PC-9 (cell line): ENCODE measurements at regions not wholly inside any gene's neighbourhood (a gene's known extent, or its start where the extent isn't known, plus 50 kb on each side); places are given as distances from the start of the nearest gene placed in this dataset.

Experiments used
- BruUV-seq: library from RNA; stranded (reverse); fragments of 400-500 nt; replicated peaks from 2 replicates; lab custom pipeline; 2021; lab: Mats Ljungman, UMichigan
- CTCF ChIA-PET: fragments of 300-600 bp; sonication (Branson Sonifier 250); formaldehyde crosslinking; loops from one replicate; lab custom pipeline; 2022; ENCODE audit warnings: antibody characterized with exemption; lab: Charles Lee
- POLR2A ChIA-PET: fragments of 300-600 bp; sonication (Branson Sonifier 250); formaldehyde crosslinking; loops from one replicate; lab custom pipeline; 2022; ENCODE audit warnings: antibody characterized with exemption; ENCODE audit not compliant: unreplicated experiment; lab: Charles Lee
- DNase-seq, 2 experiments: peaks; one replicate each; pipeline versions ENCODE4 v3.0.0 to v3.0.0-alpha.2; 2015 to 2022; ENCODE audit warnings: mixed read lengths in 1 of 2
- H2AFZ ChIP-seq: fragments of 200-600 bp; sonication (generic); 2 replicates; pipeline ENCODE4 v1.8.1; 2017; ENCODE audit warnings: antibody characterized with exemption
- H3F3A ChIP-seq: fragments of 200-600 bp; sonication (generic); 2 replicates; pipeline ENCODE4 v1.8.1; 2017; ENCODE audit warnings: antibody characterized with exemption, mild to moderate bottlenecking, low read depth; ENCODE audit not compliant: insufficient read depth
- H3K27ac ChIP-seq: fragments of 200-600 bp; sonication (generic); 2 replicates; pipeline ENCODE4 v1.6.1; 2016; ENCODE audit warnings: mixed run types
- H3K27me3 ChIP-seq: fragments of 200-600 bp; sonication (generic); 2 replicates; pipeline ENCODE4 v1.6.1; 2016; ENCODE audit warnings: low read depth, mixed run types; ENCODE audit not compliant: insufficient read depth
- H3K36me3 ChIP-seq: fragments of 200-600 bp; sonication (generic); 2 replicates; pipeline ENCODE4 v1.6.1; 2016; ENCODE audit warnings: low read depth, mixed run types
- H3K4me1 ChIP-seq: fragments of 200-600 bp; sonication (generic); replicated peaks from 2 replicates; pipeline ENCODE4 v1.6.1; 2016; ENCODE audit warnings: mixed run types; ENCODE audit not compliant: insufficient read depth
- H3K4me2 ChIP-seq: fragments of 200-600 bp; sonication (generic); 2 replicates; pipeline ENCODE4 v1.6.1; 2017; ENCODE audit warnings: mixed run types
- H3K4me3 ChIP-seq: fragments of 200-600 bp; sonication (generic); 2 replicates; pipeline ENCODE4 v1.6.1; 2016; ENCODE audit warnings: mixed run types
- H3K79me2 ChIP-seq: fragments of 200-600 bp; sonication (generic); 2 replicates; pipeline ENCODE4 v1.6.1; 2017; ENCODE audit warnings: low read depth, mixed run types
- H3K9me2 ChIP-seq: fragments of 200-600 bp; sonication (generic); 2 replicates; pipeline ENCODE4 v1.8.1; 2017; ENCODE audit warnings: mild to moderate bottlenecking; ENCODE audit not compliant: insufficient read depth
- H3K9me3 ChIP-seq: fragments of 200-600 bp; sonication (generic); 2 replicates; pipeline ENCODE4 v1.8.1; 2016; ENCODE audit warnings: low read depth; ENCODE audit not compliant: insufficient read depth
- H4K20me1 ChIP-seq: fragments of 200-600 bp; sonication (generic); 2 replicates; pipeline ENCODE4 v1.8.1; 2017; ENCODE audit not compliant: insufficient read depth
- CTCF ChIP-seq: fragments of 200-600 bp; sonication (generic); conservative IDR thresholded peaks from 2 replicates; pipeline ENCODE4 v1.6.1; 2017; ENCODE audit warnings: mixed run types, antibody characterized with exemption, mild to moderate bottlenecking, moderate library complexity
- EZH2 ChIP-seq: fragments of 200-600 bp; sonication (generic); IDR thresholded peaks from 2 replicates; pipeline ENCODE4 v1.8.0; 2017; ENCODE audit warnings: antibody characterized with exemption, low read depth
- intact Hi-C: fragments of 100-400 bp; cut with micrococcal nuclease; formaldehyde crosslinking; loops from one replicate; pipeline ENCODE4 v1.10.0; 2022; ENCODE audit not compliant: unreplicated experiment

GRCh38 chr2:103268841-103269498 lies 507.1 kb downstream of the TMEM182 start:
- no TSS peak for BruUV-seq
- intact Hi-C loops = no loop called here
- ChIA-PET CTCF (no interaction called here), POLR2A (no interaction called here)
- Histone ChIP-seq H3K9me2 (no peaks in the 10 kb centered on the region; the same call in 1 of the 2 replicates), H2AFZ (no peak overlapping the region), H3K79me2 (no peaks in the 10 kb centered on the region), H3K4me3 (no peak overlapping the region), H3K4me1 (no peaks in the 10 kb centered on the region), H4K20me1 (no peaks in the 10 kb centered on the region), H3K4me2 (no peak overlapping the region), H3K36me3 (no peaks in the 10 kb centered on the region), H3F3A (no peaks in the 10 kb centered on the region), H3K27me3 (peaks cover 13% of the 10 kb centered on the region; the same call in 1 of the 2 replicates), H3K9me3 (no peaks in the 10 kb centered on the region), H3K27ac (no peak overlapping the region)
- TF ChIP-seq EZH2 (no peak), CTCF (no peak)
- no peak for DNase-seq

GRCh38 chr2:103276869-103277268 lies 515.0 kb downstream of the TMEM182 start:
- H3K27ac ChIP-seq = no peak overlapping the region
- no peak overlapping the region for H2AFZ ChIP-seq
- no peaks in the 10 kb centered on the region for H3K4me1 ChIP-seq
- TF ChIP-seq EZH2 (no peak), CTCF (no peak)
- H3K9me3 ChIP-seq = 0 out of 2 replicates have a peak, but pooled peaks cover 3% of the 10 kb centered on the region
- H3K4me3 ChIP-seq = no peak overlapping the region
- POLR2A ChIA-PET = no interaction called here
- BruUV-seq = no TSS peak
- no peaks in the 10 kb centered on the region; the same call in 1 of the 2 replicates for H3K9me2 ChIP-seq
- no peaks in the 10 kb centered on the region for H3K36me3 ChIP-seq
- peaks cover 13% of the 10 kb centered on the region; the same call in 1 of the 2 replicates for H3K27me3 ChIP-seq
- intact Hi-C loops = no loop called here
- H4K20me1 ChIP-seq = no peaks in the 10 kb centered on the region
- no peaks in the 10 kb centered on the region for H3K79me2 ChIP-seq
- DNase-seq = no peak
- CTCF ChIA-PET = no interaction called here
- H3K4me2 ChIP-seq = no peak overlapping the region
- H3F3A ChIP-seq = no peaks in the 10 kb centered on the region

- DNase-seq = no peak
- TF ChIP-seq EZH2 = no peak
- TF ChIP-seq CTCF = no peak
- Histone ChIP-seq H3K36me3 (no peaks in the 10 kb centered on the region), H3K79me2 (no peaks in the 10 kb centered on the region), H4K20me1 (no peaks in the 10 kb centered on the region), H3K27ac (no peak overlapping the region), H3K4me1 (no peaks in the 10 kb centered on the region), H3K9me3 (no peaks in the 10 kb centered on the region), H3K4me2 (no peak overlapping the region), H2AFZ (no peak overlapping the region), H3K4me3 (no peak overlapping the region), H3K9me2 (no peaks in the 10 kb centered on the region), H3F3A (no peaks in the 10 kb centered on the region), H3K27me3 (peaks cover 62% of the 10 kb centered on the region)
- ChIA-PET CTCF (no interaction called here), POLR2A (no interaction called here)
- intact Hi-C loops = no loop called here
- no TSS peak for BruUV-seq
Measured at GRCh38 chr2:103284750-103285149, 522.9 kb downstream of the TMEM182 start.
